IMR-90 (cell line): ENCODE measurements at regions not wholly inside any gene's neighbourhood (a gene's known extent, or its start where the extent isn't known, plus 50 kb on each side); places are given as distances from the start of the nearest gene placed in this dataset.

Experiments used
- FOS ChIP-seq: fragments of 150-350 bp; IDR thresholded peaks from 2 replicates; pipeline ENCODE4 v1.6.1; 2016; ENCODE audit warnings: low read depth, low read length
- MAFK ChIP-seq: IDR thresholded peaks from 2 replicates; pipeline ENCODE4 v1.6.1; 2012; ENCODE audit warnings: low read depth, low read length, improper control_type of control experiment
- MXI1 ChIP-seq: IDR thresholded peaks from 2 replicates; pipeline ENCODE4 v1.6.1; 2012; ENCODE audit warnings: low read depth, mild to moderate bottlenecking, low read length, moderate library complexity, borderline replicate concordance
- POLR2A ChIP-seq: IDR thresholded peaks from 2 replicates; pipeline ENCODE4 v1.6.1; 2012; ENCODE audit warnings: mild to moderate bottlenecking, low read depth, low read length
- RAD21 ChIP-seq: IDR thresholded peaks from 2 replicates; pipeline ENCODE4 v1.6.1; 2012; ENCODE audit warnings: low read length, improper control_type of control experiment
- RCOR1 ChIP-seq: IDR thresholded peaks from 2 replicates; pipeline ENCODE4 v1.6.1; 2012; ENCODE audit warnings: mild to moderate bottlenecking, low read length, improper control_type of control experiment; ENCODE audit not compliant: insufficient replicate concordance
- RFX5 ChIP-seq: IDR thresholded peaks from 2 replicates; pipeline ENCODE4 v1.8.0; 2012; ENCODE audit warnings: low read depth, mild to moderate bottlenecking, low read length, moderate library complexity
- TF ChIP-seq, protein P1 (sequence below): conservative IDR thresholded peaks from 2 replicates; pipeline ENCODE4 v1.5.1; 2012; ENCODE audit warnings: mild to moderate bottlenecking, low read depth, low read length, improper control_type of control experiment
- TF ChIP-seq, protein P2 (sequence below): fragments of 150-350 bp; IDR thresholded peaks from 2 replicates; pipeline ENCODE4 v1.6.1; 2017; ENCODE audit warnings: mild to moderate bottlenecking, antibody characterized with exemption, low read length, low read depth

DNA sequence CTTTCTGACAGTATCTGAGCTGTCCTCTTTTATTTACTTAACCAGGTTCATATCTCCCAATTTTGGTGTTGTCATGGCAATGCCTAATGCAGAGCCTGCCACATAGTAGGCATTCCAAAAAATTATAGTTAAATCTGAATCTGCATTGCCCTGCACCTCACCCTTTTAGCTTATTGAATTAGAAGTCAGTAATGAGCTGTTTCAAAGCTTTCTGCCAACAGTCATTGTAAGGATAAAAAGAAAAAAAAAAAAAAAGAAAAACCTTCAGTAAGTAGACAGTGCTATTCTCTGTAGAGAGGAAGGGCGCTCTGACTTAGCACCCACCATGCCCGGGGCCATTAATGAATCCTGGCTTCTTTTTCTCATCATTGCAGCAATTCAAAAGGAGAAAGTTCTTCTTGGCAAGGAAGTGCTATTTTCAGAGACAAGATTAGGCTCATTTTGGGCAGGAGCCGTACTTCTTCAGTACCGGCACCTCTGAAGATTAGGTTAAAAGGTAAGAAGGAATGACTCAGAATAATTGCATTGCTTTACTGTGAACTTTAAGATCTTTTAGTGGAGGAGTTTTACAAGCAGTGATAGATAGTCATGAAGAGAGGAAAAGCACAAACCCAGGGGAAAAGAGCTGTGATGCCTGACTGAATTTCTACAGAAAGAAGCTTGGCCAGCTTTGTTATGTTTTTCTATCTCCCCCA lies 2041.2 kb upstream of the PIK3C3 start:
- TF ChIP-seq, protein P1, sequence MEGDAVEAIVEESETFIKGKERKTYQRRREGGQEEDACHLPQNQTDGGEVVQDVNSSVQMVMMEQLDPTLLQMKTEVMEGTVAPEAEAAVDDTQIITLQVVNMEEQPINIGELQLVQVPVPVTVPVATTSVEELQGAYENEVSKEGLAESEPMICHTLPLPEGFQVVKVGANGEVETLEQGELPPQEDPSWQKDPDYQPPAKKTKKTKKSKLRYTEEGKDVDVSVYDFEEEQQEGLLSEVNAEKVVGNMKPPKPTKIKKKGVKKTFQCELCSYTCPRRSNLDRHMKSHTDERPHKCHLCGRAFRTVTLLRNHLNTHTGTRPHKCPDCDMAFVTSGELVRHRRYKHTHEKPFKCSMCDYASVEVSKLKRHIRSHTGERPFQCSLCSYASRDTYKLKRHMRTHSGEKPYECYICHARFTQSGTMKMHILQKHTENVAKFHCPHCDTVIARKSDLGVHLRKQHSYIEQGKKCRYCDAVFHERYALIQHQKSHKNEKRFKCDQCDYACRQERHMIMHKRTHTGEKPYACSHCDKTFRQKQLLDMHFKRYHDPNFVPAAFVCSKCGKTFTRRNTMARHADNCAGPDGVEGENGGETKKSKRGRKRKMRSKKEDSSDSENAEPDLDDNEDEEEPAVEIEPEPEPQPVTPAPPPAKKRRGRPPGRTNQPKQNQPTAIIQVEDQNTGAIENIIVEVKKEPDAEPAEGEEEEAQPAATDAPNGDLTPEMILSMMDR = no peak
- TF ChIP-seq RCOR1 (no peak), MXI1 (no peak), FOS (no peak), POLR2A (no peak), RAD21 (no peak), RFX5 (no peak), MAFK (no peak)
- TF ChIP-seq, protein P2, sequence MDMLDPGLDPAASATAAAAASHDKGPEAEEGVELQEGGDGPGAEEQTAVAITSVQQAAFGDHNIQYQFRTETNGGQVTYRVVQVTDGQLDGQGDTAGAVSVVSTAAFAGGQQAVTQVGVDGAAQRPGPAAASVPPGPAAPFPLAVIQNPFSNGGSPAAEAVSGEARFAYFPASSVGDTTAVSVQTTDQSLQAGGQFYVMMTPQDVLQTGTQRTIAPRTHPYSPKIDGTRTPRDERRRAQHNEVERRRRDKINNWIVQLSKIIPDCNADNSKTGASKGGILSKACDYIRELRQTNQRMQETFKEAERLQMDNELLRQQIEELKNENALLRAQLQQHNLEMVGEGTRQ = no peak
